ENCODE measurements at regions not wholly inside any gene's neighbourhood (a gene's known extent, or its start where the extent isn't known, plus 50 kb on each side); places are given as distances from the start of the nearest gene placed in this dataset.

DNA sequence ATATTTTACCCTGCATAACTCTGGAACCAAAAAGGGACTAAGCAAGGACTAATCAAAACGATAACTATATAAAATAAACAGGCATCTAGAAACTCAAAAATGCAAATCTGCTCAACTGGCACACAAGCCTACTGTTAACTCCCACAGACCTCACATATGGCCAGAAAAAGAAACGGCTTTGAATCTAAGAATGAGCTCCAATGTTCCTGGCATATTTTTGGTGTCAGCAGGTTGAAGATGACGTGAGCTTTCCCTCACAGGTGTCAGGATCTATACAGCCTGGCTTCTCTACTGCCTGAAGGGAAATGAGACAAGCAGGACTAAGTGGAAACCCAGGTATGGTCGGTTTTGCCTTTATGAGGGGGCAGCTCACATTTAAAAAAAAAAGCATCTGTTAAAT lies 120.1 kb upstream of the SPATA12 start:
- Histone ChIP-seq H3K27ac (ENCODE audit: low read depth, low read length) (no peak overlapping the region), H3K27me3 (ENCODE audit: low read length) (no peaks in the 10 kb centered on the region), H3K9ac (ENCODE audit: low read length) (no peak overlapping the region), H3F3A (ENCODE audit: insufficient read depth) (no peaks in the 10 kb centered on the region), H3K36me3 (ENCODE audit: low read length) (no peaks in the 10 kb centered on the region), H2AFZ (ENCODE audit: low read depth, low read length, severe bottlenecking) (no peak overlapping the region), H3K9me2 (replicated peaks; ENCODE audit: insufficient read depth, low read length) (no peaks in the 10 kb centered on the region), H4K20me1 (ENCODE audit: low read depth, low read length) (no peaks in the 10 kb centered on the region), H3K9me3 (ENCODE audit: insufficient read depth, low read length) (no peaks in the 10 kb centered on the region), H3K4me2 (ENCODE audit: low read depth, low read length, poor library complexity, severe bottlenecking) (no peak overlapping the region), H3K79me2 (ENCODE audit: insufficient read depth, low read length) (no peaks in the 10 kb centered on the region), H3K4me3 (ENCODE audit: insufficient read depth, low read length, poor library complexity, severe bottlenecking) (no peak overlapping the region)
- TF ChIP-seq EZH2phosphoT487 (conservative IDR thresholded peaks at IDR 0.05; ENCODE audit: low read length), result no peak
- TF ChIP-seq, protein P1, sequence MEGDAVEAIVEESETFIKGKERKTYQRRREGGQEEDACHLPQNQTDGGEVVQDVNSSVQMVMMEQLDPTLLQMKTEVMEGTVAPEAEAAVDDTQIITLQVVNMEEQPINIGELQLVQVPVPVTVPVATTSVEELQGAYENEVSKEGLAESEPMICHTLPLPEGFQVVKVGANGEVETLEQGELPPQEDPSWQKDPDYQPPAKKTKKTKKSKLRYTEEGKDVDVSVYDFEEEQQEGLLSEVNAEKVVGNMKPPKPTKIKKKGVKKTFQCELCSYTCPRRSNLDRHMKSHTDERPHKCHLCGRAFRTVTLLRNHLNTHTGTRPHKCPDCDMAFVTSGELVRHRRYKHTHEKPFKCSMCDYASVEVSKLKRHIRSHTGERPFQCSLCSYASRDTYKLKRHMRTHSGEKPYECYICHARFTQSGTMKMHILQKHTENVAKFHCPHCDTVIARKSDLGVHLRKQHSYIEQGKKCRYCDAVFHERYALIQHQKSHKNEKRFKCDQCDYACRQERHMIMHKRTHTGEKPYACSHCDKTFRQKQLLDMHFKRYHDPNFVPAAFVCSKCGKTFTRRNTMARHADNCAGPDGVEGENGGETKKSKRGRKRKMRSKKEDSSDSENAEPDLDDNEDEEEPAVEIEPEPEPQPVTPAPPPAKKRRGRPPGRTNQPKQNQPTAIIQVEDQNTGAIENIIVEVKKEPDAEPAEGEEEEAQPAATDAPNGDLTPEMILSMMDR (IDR thresholded peaks at IDR 0.05; ENCODE audit: insufficient read depth, low read length, poor library complexity, severe bottlenecking), result no peak

DNA sequence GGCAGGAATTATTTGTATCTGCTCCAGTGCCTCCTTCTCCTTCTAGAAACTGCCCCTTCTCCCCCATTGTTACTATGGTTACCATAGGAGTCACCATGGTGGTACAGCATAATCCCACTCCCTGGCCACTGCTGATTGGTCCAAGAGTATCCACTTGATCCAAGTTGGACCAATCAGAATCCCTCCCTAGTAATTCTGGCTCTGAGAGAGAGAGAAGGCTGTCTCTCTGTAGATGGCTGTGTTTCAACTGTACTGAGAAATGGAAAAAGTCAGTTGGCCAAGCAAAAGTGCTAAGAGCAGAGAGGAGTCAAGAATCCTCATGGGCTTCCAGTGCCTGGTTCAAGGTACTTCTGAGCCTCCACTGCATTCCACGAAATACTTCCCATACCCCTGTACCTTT lies 120.6 kb upstream of the SPATA12 start:
- H3K9me3 ChIP-seq (ENCODE audit: insufficient read depth, low read length), result no peaks in the 10 kb centered on the region
- no peaks in the 10 kb centered on the region for H3F3A ChIP-seq (ENCODE audit: insufficient read depth)
- no peak overlapping the region for H3K9ac ChIP-seq (ENCODE audit: low read length)
- TF ChIP-seq, protein P1 (IDR thresholded peaks at IDR 0.05; ENCODE audit: insufficient read depth, low read length, poor library complexity, severe bottlenecking), result no peak
- no peak for TF ChIP-seq EZH2phosphoT487 (conservative IDR thresholded peaks at IDR 0.05; ENCODE audit: low read length)
- H3K4me2 ChIP-seq (ENCODE audit: low read depth, low read length, poor library complexity, severe bottlenecking), result no peak overlapping the region
- H3K27me3 ChIP-seq (ENCODE audit: low read length), result no peaks in the 10 kb centered on the region
- no peaks in the 10 kb centered on the region for H3K79me2 ChIP-seq (ENCODE audit: insufficient read depth, low read length)
- no peak overlapping the region for H3K4me3 ChIP-seq (ENCODE audit: insufficient read depth, low read length, poor library complexity, severe bottlenecking)
- no peak overlapping the region for H3K27ac ChIP-seq (ENCODE audit: low read depth, low read length)
- H4K20me1 ChIP-seq (ENCODE audit: low read depth, low read length), result no peaks in the 10 kb centered on the region
- no peak overlapping the region for H2AFZ ChIP-seq (ENCODE audit: low read depth, low read length, severe bottlenecking)
- no peaks in the 10 kb centered on the region for H3K9me2 ChIP-seq (replicated peaks; ENCODE audit: insufficient read depth, low read length)
- H3K36me3 ChIP-seq (ENCODE audit: low read length), result no peaks in the 10 kb centered on the region

DNA sequence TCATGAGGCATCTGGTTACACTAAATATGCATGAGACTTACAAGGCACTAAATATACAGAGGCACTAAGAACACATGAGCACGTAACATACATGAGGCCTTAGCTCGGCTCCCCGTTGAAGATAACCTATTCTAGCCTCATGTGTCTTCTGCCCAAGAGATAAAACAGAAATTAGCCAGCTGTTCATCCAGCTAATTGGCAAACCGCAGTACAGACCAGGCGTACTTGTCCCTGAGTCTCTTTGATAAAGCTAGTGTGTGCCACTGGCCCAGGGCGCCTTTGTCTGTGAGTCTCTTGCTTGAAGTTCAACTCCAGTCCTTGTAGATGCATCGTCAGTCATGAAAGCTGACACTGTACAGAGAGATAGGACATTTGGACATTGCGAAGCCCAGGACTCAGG lies 121.9 kb upstream of the SPATA12 start:
- H3K27ac ChIP-seq (ENCODE audit: low read depth, low read length), result no peak overlapping the region

More for the DNA sequence above, 121.9 kb upstream of the SPATA12 start:
- Histone ChIP-seq H3K79me2 (ENCODE audit: insufficient read depth, low read length) (no peaks in the 10 kb centered on the region), H3K9me3 (ENCODE audit: insufficient read depth, low read length) (no peaks in the 10 kb centered on the region), H3F3A (ENCODE audit: insufficient read depth) (no peaks in the 10 kb centered on the region), H3K9ac (ENCODE audit: low read length) (no peak overlapping the region), H3K9me2 (replicated peaks; ENCODE audit: insufficient read depth, low read length) (no peaks in the 10 kb centered on the region), H2AFZ (ENCODE audit: low read depth, low read length, severe bottlenecking) (no peak overlapping the region), H3K27me3 (ENCODE audit: low read length) (no peaks in the 10 kb centered on the region), H3K4me2 (ENCODE audit: low read depth, low read length, poor library complexity, severe bottlenecking) (no peak overlapping the region), H3K4me3 (ENCODE audit: insufficient read depth, low read length, poor library complexity, severe bottlenecking) (no peak overlapping the region), H4K20me1 (ENCODE audit: low read depth, low read length) (no peaks in the 10 kb centered on the region), H3K36me3 (ENCODE audit: low read length) (no peaks in the 10 kb centered on the region)
- TF ChIP-seq, protein P1 (IDR thresholded peaks at IDR 0.05; ENCODE audit: insufficient read depth, low read length, poor library complexity, severe bottlenecking), result no peak
- TF ChIP-seq EZH2phosphoT487 (conservative IDR thresholded peaks at IDR 0.05; ENCODE audit: low read length), result no peak

Measured in SU-DHL-6 (cell line).